CD4-positive, alpha-beta T cell treated with Interleukin-21 for 1 hour (primary cell): ENCODE measurements at regions not wholly inside any gene's neighbourhood (a gene's known extent, or its start where the extent isn't known, plus 50 kb on each side); places are given as distances from the start of the nearest gene placed in this dataset.

Experiments
- DNase-seq: peaks from one replicate; pipeline ENCODE4 v3.0.0-alpha.2; 2020

DNA sequence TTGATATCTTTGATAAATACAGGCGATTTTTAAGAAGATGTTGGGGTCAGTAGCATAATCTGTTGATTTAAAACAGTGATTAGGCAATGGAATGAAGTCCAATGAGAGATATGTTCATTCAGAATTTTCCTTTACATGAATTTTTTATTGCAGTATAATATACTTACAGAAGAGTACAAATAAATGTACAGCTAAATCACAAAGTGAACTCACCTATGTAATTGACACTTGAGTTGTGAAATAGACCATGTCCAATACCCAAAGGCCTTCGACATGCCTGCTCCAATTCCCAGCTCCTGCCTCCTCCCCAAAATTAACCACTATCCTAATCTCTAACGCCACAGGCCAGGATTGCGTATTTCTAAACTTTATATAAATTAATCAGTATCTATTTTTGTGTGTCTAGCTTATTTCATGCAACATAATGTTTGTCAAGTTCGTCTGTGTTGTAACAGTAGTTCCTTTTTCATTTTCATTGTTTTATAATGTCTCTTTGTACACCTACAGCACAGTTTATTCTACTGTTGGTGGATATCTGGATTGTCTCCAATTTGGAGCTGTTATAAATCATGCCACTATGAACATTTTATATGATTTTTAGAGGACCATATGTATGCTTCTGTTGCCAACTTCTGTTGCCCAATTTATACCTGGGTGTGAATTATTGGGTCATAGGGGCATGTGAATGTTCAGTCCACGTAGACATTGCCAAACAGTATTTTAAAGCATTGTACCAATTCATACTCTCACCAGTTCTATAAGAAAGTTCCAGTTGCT, 208.3 kb downstream of the TLE1 start:
- DNase-seq, result no peak

DNA sequence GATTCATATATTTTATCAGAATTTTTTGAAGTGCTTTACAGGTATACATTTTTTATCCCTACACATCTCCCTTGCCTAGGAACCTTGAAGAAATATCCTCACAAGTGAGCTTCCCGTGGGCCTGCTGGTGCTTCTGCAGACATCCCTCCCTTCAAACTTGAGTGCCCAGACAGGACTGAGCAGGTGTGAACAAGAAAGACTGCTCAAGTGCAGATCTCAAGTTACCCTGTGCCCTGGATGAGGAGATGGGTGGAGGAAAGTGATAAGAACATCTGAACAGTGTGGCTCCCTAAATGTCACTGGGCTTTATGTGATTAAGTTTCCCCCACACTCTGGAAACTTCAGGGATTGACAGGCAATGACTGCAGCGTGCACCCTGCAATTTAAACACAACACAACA, 209.8 kb downstream of the TLE1 start:
- no peak for DNase-seq

DNA sequence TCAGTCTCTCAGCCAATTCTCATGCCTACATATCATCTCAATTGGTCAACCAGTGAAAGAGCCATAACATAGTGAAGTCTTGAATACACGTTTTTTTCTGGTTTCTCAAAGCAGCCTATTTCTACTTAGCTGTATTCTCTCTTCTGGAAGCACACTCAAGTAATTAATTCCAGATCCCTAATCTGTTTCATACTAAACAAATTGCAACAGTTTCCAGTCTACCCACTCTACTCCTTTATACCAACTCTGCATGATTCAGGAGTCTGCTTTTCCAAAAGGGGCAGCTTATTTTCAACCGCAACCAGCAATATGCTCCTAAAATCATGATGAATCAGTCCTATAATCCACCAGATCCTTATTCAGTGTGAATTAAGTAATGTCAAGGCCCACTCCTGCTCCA, 211.7 kb downstream of the TLE1 start:
- no peak for DNase-seq

DNA sequence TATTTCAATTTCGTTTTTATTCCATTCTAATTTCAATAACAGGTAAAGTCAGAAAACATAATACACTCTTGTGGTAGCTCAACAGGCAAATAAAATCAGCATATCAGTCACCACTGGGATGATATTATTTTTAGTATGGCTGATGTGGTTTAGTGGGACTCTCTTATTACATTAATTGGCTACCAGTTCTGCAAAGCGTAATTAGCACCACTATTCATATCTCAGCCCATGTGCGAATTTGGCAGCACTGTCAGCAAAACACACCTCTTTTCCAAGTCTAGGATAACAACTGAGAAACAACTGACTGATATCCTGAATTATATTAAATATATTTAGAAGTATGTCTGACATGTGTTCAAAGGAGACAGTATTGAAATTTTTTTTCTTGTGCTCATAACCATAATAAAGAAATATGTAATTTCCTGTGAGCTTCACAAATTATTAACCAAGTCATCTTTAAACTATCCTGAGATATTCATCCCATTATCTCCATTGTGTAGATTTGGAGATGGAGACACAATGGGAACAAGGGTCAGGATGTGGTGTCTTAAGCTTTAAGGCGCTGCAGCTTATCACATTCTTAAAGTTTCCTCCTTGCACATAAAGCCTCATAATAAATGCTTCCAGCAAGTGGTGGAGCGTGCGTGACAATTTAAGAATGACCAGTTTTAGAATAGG, 212.4 kb downstream of the TLE1 start:
- no peak for DNase-seq

DNA sequence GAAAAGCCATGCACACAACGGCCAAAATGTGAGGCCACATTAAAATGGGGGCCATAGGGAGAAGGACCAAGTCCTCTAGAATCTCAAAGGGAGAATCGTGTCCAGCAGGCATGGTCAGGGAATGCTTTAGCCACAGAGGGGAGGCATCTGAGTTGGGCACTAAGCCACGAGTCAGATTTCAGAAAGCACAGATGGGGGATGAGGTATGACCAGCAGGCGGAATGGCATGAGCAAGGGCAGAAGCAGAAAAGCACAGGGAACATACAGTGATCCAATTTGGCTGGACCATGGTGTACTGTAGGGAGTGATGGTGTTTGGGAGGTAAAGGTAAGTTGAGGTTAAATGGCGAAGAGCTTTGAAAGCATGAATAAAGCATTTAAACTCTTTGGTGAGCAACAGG, 214.6 kb downstream of the TLE1 start:
- no peak for DNase-seq

DNA sequence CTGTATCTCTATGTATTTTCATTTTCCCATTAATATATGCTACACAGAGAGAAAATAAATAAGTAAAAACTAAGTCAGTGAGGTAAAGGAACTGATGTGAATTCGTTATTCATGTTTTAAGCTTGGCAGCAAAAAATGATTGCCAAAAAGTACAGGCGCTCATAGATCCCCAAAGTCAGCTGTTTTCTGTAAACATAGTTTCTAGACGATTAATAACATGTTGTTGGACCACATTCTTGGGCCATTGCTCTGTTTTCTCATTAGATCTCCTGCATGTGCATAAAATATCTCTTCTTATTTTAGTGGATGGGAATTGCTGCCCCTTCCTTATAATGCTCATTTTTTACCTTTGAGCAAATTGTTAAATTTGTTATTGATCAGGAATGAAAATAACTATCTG, 215.2 kb downstream of the TLE1 start:
- DNase-seq, result no peak

DNA sequence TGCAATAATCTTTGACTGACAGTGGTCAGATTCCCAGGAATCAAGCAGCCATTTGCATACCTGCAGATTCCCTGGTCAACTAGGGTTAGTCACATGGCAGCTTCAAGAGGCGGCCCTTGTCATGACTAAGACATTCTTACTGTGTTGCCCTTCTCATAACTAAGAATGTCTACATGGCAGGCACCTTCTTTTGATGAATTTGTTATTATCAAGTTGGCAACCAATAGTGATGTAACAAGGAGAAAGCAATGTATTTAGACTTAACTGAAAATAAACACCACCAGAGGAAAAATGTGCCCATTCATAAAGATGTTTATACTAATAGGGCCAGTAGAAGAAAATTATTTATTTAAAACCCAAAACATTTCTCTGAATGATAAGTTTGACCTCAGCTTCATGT, 215.6 kb downstream of the TLE1 start:
- DNase-seq, result no peak

DNA sequence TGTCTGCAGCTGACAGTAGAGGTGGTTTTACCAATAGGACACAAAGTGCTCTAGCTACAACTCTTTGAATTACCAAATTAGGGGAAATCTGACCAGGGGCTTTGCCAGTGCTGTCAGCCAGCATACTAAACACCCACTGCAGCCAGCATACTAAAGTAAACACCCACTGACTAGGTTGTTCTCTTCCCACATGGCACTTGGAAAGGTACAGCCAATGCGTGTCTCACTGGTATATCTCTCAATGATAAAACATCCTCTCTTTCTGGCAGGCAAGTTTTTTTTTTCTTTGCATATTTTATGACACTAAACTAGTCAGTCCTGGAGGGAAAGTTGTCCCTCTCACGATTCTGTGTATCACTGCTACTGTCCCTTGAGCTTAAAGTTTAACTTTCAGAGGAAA, 216.1 kb downstream of the TLE1 start:
- no peak for DNase-seq

DNA sequence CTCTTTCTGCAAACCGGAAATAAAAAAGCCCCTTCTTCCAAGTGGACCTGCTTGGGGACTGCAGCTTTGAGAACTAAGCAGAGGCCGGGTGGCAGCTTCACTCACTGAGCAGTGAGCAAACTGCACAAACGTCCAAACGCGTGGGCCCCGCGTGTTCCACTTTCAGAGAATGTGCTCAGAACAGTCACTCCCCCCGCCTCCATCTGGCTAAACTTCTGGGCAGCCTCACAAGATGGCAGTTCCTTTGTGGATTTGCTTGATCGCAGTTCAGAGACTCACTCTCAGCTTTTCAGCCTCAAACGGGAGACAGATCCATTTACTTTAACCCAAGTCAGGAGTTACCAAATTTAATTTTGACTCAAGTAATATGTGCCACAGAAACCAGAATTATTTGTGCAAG, 216.6 kb downstream of the TLE1 start:
- no peak for DNase-seq

DNA sequence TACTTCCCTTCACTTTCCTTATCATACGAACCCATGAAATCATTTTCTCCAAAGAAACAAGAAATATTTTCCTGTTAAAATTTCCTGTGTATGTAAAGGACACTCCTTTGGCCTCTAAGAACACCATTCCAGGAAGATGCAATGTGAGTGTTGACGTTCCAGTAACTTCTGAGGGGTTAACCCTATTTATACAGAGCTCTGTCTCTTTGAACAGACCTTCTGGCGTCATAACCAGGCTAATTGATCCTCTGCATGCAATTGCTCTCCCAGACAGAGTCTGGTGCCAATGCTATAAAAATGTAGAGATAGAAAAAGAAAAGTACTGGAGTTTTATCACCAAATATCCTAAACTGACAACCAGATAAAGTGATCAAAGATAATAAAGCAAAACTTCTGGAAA, 218.5 kb downstream of the TLE1 start:
- DNase-seq, result no peak

DNA sequence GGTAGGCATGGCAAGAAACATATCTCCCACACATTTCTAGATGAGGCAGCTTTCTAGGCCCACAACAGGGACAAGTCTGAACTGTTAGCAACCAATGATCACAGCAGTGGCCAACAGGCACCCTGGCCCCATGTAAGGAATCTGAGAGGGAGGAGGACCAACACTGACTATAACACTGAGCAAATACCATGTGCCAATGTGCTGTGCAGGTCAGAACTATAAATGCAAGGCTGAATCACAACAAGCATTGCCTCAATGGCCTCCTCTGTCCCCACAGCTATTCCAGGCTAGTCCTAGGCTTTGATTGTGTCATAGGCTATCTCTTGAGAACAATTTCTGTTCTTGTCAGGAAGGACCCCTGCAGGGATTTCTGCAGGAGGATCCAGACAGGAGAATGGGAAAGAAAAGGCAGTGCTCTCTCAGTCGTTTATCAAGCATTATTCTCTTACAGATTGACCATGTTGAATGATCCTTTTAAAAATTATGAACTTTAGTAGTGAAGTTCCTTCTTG, 221.2 kb downstream of the TLE1 start:
- no peak for DNase-seq

DNA sequence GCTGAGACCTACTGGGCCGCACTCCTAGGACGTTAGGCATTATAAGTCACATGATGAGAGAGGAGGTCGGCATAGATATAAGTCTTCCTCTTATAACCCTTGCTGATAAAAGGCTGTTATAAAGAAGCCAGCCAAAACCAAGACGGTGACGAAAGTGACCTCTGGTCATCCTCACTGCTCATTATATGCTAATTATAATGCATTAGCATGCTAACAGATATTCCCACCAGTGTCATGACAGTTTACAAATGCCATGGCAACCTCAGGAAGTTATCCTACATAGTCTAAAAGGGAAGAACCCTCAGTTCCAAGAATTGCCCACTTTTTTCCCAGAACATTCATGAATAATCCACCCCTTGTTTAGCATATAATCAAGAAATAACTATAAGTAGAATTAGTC, 222.4 kb downstream of the TLE1 start:
- DNase-seq, result no peak

DNA sequence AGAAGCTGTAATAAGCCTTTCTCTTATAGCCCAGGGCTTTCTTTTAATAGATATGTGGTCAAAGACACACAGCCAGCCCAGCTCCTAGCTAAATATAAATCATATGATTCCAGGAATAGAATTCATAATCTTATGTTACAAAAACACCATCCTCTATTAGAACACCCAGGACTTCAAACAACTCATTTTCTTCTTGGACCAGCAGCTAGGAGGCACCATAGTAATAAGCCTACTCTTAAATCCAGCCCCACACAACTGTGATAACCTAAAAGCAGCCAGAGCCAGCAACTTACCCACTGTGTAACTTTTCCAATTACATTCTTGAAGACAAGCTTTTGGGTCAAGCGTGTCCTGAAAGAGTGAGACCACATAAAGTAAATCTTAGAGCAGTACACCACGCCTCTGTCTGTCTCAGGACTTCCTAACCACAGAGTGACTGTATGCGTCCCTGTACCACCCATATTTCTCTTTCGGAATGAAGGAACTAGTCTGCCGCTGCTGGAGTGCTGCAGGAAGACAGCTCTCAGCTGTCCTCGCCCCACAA, 223.8 kb downstream of the TLE1 start:
- DNase-seq, result no peak

DNA sequence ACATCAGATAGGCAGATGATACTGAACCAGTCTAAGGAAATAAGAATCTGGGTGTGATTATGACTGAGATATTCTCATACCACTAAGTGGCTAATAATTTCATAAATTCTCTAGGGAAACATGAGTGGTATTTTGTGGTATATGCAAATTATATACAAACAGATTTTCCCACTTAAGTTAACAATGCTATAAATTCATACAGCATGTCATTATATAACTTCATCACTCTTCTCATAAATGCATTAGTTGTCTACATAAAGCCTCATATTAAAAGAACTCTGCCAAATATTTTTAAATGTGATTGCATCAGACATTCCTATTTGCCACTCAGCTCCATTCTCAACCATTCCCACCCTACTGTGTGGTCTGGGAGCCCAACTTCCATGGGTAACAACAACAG, 226.5 kb downstream of the TLE1 start:
- no peak for DNase-seq

DNA sequence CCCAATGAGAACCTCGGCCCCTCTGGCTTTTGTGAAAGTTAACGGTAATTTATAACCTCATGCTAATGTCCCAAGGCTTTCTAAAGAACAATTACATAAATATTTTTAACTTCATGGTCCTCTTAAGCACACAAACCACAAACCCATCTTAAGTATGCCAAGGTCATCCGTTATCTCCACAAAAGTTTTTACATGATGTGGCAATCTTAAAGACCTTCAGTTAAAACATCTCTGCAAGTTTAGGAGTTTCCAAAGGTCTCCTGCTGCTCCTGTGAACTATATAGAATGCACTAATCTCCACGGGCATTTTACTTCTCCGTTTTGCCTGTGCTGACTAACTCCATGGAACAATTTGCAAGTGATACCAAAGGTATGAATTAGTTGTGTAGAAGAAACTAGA, 228.2 kb downstream of the TLE1 start:
- DNase-seq, result no peak

DNA sequence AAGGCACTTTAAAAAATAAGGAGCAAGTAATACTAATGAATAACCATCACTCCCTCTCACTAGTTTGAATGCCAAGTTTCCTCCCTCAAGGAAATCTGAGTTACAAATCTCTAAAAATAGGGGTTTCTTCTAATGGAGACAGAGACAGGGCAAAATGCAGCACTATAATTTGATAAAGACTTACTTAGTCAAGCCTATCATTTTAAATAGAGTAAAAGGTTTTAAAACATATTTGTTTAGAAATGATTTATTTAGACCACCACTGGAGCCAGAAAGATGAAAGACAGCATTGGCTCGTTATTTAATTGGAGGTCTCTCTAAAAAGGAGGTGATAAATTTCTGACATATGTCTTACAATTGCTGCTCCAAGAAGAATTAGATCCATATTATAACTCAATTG, 228.7 kb downstream of the TLE1 start:
- DNase-seq, result no peak

DNA sequence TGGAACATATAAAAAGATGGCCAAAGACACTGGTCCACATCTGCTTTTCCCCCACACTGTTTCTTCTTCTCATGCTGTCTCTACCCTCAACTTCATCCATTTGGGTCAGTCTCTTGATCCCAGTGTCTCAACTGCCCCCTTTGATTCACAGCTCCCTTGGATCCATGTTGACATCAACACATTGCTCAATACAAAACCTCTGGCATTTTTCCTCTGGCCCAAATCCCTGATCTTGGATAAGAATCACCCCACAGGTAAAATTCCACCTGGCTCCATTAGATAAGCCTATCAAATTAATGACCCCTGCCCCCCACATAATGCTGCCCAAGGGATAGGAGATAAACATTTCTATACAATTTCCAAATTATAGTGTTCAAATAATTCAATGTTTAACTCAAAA, 229.8 kb downstream of the TLE1 start:
- no peak for DNase-seq

DNA sequence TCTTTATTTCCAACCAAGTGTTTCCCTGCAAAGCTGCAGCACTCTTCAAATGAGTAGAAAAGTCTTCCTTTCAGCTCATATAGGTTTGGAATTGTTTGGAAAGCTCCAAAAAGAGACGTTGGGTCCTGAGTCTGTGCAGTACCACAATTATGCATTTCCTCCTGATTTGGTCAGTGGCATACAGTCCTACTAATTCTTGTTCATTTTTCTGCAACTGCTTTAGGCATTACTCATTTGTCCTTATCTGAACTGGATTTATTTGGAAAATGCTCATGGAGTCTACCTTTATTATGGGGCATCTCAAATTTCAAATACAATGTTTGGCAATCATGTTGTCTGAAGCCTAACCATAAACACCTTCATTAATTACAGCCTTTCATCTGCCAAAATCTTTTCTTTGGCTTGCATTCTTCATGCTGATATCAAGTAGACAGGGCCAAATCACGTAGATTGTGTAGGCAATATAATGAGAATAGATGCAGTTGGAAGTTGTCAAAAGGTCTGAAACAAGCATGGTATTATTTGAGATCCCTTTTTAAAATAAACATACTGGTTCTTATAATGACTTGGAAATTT, 232.8 kb downstream of the TLE1 start:
- DNase-seq, result no peak

DNA sequence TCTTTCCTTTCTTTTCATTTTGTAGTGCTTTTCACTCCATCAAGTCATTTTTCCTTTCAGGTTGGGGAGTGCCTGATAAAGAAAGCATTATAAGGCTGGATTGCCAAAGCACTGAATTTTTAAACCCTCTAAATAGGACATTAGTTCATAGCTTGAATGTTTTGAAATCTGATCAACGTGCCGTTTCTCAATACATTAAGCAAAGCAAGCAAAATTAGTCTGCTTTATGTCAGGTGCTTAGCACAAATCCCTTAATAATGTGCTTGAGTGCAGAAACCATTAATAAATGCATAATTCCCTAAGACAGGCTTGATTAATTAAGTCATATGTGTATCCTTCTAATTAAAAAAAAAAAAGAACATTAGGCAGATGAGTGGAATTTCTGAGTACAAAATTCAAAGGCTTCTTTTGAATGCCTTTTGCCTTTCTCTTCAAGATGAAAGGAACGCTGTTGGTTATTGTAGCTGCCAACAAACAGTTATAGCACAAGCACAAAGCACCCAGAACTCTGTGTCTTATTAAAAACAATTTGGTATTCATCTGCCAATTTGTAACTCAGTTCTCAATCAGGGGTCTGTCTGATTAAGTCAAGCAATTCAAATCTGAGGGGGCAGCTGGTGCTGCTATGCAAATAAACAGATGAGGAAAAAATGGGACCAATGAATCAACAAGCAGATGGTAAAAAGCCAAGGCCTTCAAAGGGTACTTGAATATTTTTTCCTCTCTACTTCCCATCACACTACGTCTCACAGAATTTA, 233.7 kb downstream of the TLE1 start:
- no peak for DNase-seq

DNA sequence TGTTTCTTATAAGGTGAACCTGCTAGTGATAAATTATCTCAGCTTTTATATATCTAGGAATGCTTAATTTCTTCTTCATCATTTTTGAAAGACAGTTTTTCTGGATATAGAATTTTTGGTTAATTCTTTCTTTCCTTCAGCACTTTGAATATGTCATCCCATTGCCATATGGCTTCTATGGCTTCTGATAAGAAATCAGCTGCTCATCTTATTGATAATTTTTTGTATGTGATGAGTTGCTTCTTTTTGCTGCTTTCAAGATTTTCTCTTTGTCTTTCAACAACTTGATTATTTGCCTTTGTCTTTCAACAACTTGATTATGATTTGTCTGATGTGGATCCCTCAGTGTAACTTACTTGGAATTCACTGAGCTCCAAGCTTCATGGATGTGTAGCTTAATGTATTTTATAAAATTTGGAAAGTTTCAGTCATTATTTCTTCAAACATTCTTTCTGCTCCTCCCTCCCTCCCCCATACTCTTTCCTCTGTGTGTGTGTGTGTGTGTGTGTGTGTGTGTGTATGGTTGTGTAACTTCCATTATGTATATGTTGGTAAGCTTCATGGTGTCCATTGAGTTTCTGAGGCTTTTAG, 243.9 kb downstream of the TLE1 start:
- no peak for DNase-seq

DNA sequence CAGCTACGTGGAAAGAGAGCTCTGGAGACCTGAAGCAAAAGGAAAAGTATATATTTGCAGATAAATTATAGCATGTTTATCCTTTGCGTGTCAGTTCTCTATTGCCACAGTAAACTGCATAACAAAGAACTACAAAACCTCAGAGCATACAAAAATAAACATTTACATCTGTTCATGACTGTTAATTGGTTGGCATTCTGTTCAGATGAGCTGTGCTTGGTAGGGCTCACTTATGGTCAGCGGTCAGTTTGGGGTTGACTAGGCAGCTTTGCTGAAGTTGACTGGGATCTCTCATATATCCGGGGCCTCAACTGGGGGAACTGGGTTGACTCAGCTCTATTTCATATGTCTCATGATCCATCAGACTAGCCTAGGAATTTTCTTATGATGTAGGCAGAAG, 257.7 kb downstream of the TLE1 start:
- no peak for DNase-seq

DNA sequence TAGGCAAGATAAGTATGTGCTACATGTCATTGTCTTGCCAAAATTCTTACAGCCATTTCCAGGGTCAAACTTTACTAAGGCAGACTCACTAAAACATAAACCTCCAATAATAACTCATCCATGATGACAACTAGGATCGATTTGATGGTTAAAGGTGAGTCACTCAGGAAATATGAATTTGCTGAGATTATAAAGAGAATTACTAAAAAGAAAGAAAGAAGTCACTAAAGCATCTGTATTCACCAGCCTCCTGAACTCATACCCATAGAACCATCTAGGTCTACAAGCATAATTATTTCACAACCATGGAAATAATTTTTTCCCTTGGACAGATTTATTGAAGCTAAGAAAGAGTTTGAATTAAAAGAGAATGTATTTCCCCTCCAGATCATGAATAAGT, 258.6 kb downstream of the TLE1 start:
- no peak for DNase-seq

DNA sequence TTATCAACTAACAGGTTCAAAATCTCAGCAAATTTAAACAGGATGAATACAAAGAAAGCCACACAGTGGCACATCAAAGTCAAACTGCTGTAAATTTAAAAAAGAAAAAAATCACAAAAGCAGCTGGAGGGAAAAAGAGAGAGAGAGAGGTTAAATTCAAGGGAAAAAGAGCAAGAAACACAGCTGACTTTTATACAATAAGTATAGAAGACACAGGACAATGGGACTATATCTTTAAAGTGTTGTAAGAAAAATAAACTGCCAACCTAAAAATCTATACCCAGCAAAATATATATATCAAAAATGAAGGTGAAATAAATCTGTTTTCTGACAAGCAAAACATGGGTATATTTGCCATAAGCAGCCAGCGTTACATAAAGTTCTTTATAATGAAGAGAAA, 261.5 kb downstream of the TLE1 start:
- no peak for DNase-seq
